Endothelial cell of umbilical vein (primary cell): ENCODE measurements at regions not wholly inside any gene's neighbourhood (a gene's known extent, or its start where the extent isn't known, plus 50 kb on each side); places are given as distances from the start of the nearest gene placed in this dataset.

Source experiments
- BruUV-seq: library from RNA; stranded (reverse); fragments of 400-500 nt; replicated peaks from 2 replicates; lab custom pipeline; 2021; lab: Mats Ljungman, UMichigan
- CTCF ChIA-PET: fragments of 300-600, 350-600 bp; sonication (Branson Sonifier 250); formaldehyde crosslinking; loops from one replicate; lab custom pipeline; 2021; ENCODE audit warnings: antibody characterized with exemption, inconsistent platforms; lab: Charles Lee
- POLR2A ChIA-PET: fragments of 300-600, 350-600 bp; sonication (Branson Sonifier 250); formaldehyde crosslinking; loops from one replicate; lab custom pipeline; 2021; ENCODE audit warnings: antibody characterized with exemption, inconsistent platforms; lab: Charles Lee
- DNase-seq: peaks from one replicate; pipeline ENCODE4 v3.0.0-alpha.2; 2011; ENCODE audit warnings: low read depth, low spot score
- FAIRE-seq: peaks from 2 replicates; lab custom pipeline; 2011; peaks lifted over from hg19 to GRCh38; lab: Jason Lieb, UNC
- H2AFZ ChIP-seq: 2 replicates; pipeline ENCODE4 v1.6.0; 2012; ENCODE audit warnings: low read depth, low read length, control low read depth, inconsistent platforms
- H3K27ac ChIP-seq: 2 replicates; pipeline ENCODE4 v1.5.1; 2011; ENCODE audit warnings: low read depth, mild to moderate bottlenecking, control low read depth, low read length, moderate library complexity; ENCODE audit not compliant: insufficient read depth
- H3K27me3 ChIP-seq, 2 experiments: 2 replicates each; pipeline versions ENCODE4 v1.6.0 to v1.6.1; 2011; ENCODE audit warnings: low read length in 2 of 2, mixed read lengths in 1 of 2; ENCODE audit not compliant: control insufficient read depth in 2 of 2, insufficient read depth in 2 of 2
- H3K36me3 ChIP-seq, 2 experiments: 2 replicates in 1 of 2; 3 replicates in 1 of 2; pipeline ENCODE4 v1.5.1; 2011; ENCODE audit warnings: low read length in 2 of 2, mild to moderate bottlenecking in 1 of 2, moderate library complexity in 1 of 2; ENCODE audit not compliant: control insufficient read depth in 2 of 2, insufficient read depth in 2 of 2; ENCODE audit errors: extremely low read depth in 1 of 2
- H3K4me1 ChIP-seq: 3 replicates; pipeline ENCODE4 v1.5.1; 2011; ENCODE audit warnings: mild to moderate bottlenecking, low read length; ENCODE audit not compliant: control insufficient read depth, insufficient read depth; ENCODE audit errors: extremely low read depth
- H3K4me2 ChIP-seq: 2 replicates; pipeline ENCODE4 v1.6.1; 2011; ENCODE audit warnings: low read length, control low read depth, mixed read lengths; ENCODE audit not compliant: insufficient read depth
- H3K4me3 ChIP-seq, 3 experiments: fragments of 200-600 bp in 1 of 3; sonication (generic), shearing (Covaris generic) in 1 of 3; replicated peaks in 1 of 3; 2 replicates each; pipeline ENCODE4 v1.5.1; 2011 to 2016; ENCODE audit warnings: control low read depth in 3 of 3, low read length in 3 of 3, mild to moderate bottlenecking in 2 of 3, inconsistent platforms in 1 of 3, low read depth in 1 of 3, moderate library complexity in 1 of 3; ENCODE audit not compliant: insufficient read depth in 1 of 3
- H3K79me2 ChIP-seq: 2 replicates; pipeline ENCODE4 v1.6.0; 2012; ENCODE audit warnings: low read length, inconsistent platforms; ENCODE audit not compliant: control insufficient read depth, insufficient read depth
- H3K9ac ChIP-seq: replicated peaks from 2 replicates; pipeline ENCODE3; 2011; ENCODE audit warnings: low read length, control low read depth; ENCODE audit not compliant: insufficient read depth; ENCODE audit errors: extremely low read depth
- H3K9me1 ChIP-seq: replicated peaks from 3 replicates; pipeline ENCODE4 v1.6.0; 2011; ENCODE audit warnings: mild to moderate bottlenecking, low read length; ENCODE audit not compliant: control insufficient read depth, insufficient read depth; ENCODE audit errors: extremely low read depth
- H3K9me3 ChIP-seq: replicated peaks from 2 replicates; pipeline ENCODE4 v1.5.1; 2012; ENCODE audit warnings: low read length, inconsistent platforms; ENCODE audit not compliant: control insufficient read depth, insufficient read depth
- H4K20me1 ChIP-seq: replicated peaks from 2 replicates; pipeline ENCODE3; 2011; ENCODE audit warnings: mild to moderate bottlenecking, low read length; ENCODE audit not compliant: control insufficient read depth, insufficient read depth; ENCODE audit errors: extremely low read depth
- EZH2 ChIP-seq: IDR thresholded peaks from 2 replicates; pipeline ENCODE4 v1.6.1; 2012; ENCODE audit warnings: borderline replicate concordance, low read depth, mild to moderate bottlenecking, moderate library complexity, low read length, inconsistent platforms; ENCODE audit not compliant: severe bottlenecking
- FOS ChIP-seq: IDR thresholded peaks from 2 replicates; pipeline ENCODE4 v1.6.1; 2011; ENCODE audit warnings: mild to moderate bottlenecking, low read length, moderate library complexity, borderline replicate concordance; ENCODE audit not compliant: insufficient read depth
- GATA2 ChIP-seq: IDR thresholded peaks from 2 replicates; pipeline ENCODE4 v1.7.0; 2011; ENCODE audit warnings: low read depth, mild to moderate bottlenecking, moderate library complexity, mixed read lengths, low read length; ENCODE audit not compliant: insufficient read length, insufficient read depth
- JUN ChIP-seq: IDR thresholded peaks from 2 replicates; pipeline ENCODE4 v1.6.1; 2011; ENCODE audit warnings: borderline replicate concordance, low read depth; ENCODE audit not compliant: insufficient read length, insufficient read depth
- MYC ChIP-seq: IDR thresholded peaks from one replicate; pipeline ENCODE4 v1.6.1; 2011; ENCODE audit warnings: mild to moderate bottlenecking, low read depth, low read length
- POLR2A ChIP-seq: IDR thresholded peaks from 2 replicates; pipeline ENCODE4 v1.6.1; 2012; ENCODE audit warnings: low read depth, mild to moderate bottlenecking, control low read depth, low read length
- POLR2AphosphoS5 ChIP-seq: IDR thresholded peaks from 2 replicates; pipeline ENCODE4 v1.6.1; 2012; ENCODE audit warnings: low read depth, mild to moderate bottlenecking, control low read depth, low read length, moderate library complexity; ENCODE audit not compliant: insufficient read depth
- dilution Hi-C: fragments of 300-500 bp; cut with MboI; formaldehyde crosslinking; loops from one replicate; pipeline ENCODE4 v1.15.0; 2019; ENCODE audit warnings: low sequenced_read_pairs; ENCODE audit not compliant: extremely low pct_ligation_motif_present
- intact Hi-C: fragments of 100-400 bp; cut with micrococcal nuclease; formaldehyde crosslinking; loops from one replicate; pipeline ENCODE4 v1.10.0; 2022
- TF ChIP-seq, protein P1 (sequence below): IDR thresholded peaks from 2 replicates; pipeline ENCODE4 v1.6.1; 2011; ENCODE audit not compliant: insufficient read depth, insufficient read length
- TF ChIP-seq, protein P2 (sequence below), 2 donors: IDR thresholded peaks; 1 replicate in 1 of 2; 2 replicates in 1 of 2; pipeline ENCODE4 v1.5.1; 2011; ENCODE audit warnings: low read length in 2 of 2, mild to moderate bottlenecking in 2 of 2, moderate library complexity in 2 of 2, control low read depth in 1 of 2, inconsistent platforms in 1 of 2, low read depth in 1 of 2; ENCODE audit not compliant: insufficient read depth in 1 of 2; ENCODE audit errors: extremely low read depth in 1 of 2

- H3K4me3 ChIP-seq, result no peak overlapping the region
- H3K27ac ChIP-seq, result no peak overlapping the region
- no peaks in the 10 kb centered on the region for H3K9me3 ChIP-seq
- CTCF ChIA-PET, result interaction anchor here (1.1 kb wide), 2 partner anchors 8 to 9 kb away, joined by 3 to 9 read pairs; no protein-coding TSS in a partner anchor
- no peak for DNase-seq
- no peaks in the 10 kb centered on the region for H3K4me1 ChIP-seq
- H3K9ac ChIP-seq, result no peak overlapping the region
- no TSS peak for BruUV-seq
- H2AFZ ChIP-seq, result no peak overlapping the region
- POLR2A ChIA-PET, result no interaction called here
- no peak for FAIRE-seq
- no peak for TF ChIP-seq POLR2A
- TF ChIP-seq MYC, result no peak
- no peak for TF ChIP-seq EZH2
- no peak for TF ChIP-seq FOS
- TF ChIP-seq JUN, result no peak
- TF ChIP-seq GATA2, result no peak
- TF ChIP-seq POLR2AphosphoS5, result no peak
- TF ChIP-seq, protein P1, sequence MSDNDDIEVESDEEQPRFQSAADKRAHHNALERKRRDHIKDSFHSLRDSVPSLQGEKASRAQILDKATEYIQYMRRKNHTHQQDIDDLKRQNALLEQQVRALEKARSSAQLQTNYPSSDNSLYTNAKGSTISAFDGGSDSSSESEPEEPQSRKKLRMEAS, result no peak
- TF ChIP-seq, protein P2, sequence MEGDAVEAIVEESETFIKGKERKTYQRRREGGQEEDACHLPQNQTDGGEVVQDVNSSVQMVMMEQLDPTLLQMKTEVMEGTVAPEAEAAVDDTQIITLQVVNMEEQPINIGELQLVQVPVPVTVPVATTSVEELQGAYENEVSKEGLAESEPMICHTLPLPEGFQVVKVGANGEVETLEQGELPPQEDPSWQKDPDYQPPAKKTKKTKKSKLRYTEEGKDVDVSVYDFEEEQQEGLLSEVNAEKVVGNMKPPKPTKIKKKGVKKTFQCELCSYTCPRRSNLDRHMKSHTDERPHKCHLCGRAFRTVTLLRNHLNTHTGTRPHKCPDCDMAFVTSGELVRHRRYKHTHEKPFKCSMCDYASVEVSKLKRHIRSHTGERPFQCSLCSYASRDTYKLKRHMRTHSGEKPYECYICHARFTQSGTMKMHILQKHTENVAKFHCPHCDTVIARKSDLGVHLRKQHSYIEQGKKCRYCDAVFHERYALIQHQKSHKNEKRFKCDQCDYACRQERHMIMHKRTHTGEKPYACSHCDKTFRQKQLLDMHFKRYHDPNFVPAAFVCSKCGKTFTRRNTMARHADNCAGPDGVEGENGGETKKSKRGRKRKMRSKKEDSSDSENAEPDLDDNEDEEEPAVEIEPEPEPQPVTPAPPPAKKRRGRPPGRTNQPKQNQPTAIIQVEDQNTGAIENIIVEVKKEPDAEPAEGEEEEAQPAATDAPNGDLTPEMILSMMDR (IDR thresholded peaks at IDR 0.05; ENCODE audit: extremely low read depth in 1 of 2, insufficient read depth in 1 of 2, low read depth in 1 of 2, low read length in 2 of 2), result no peak
- no peaks in the 10 kb centered on the region for H3K9me1 ChIP-seq
- no peaks in the 10 kb centered on the region for H3K79me2 ChIP-seq
- H3K27me3 ChIP-seq, result no peaks in the 10 kb centered on the region
- no peaks in the 10 kb centered on the region for H4K20me1 ChIP-seq
- H3K36me3 ChIP-seq, result no peaks in the 10 kb centered on the region
- H3K4me2 ChIP-seq, result no peak overlapping the region
- dilution Hi-C loops, result no loop called here
- intact Hi-C loops, result no loop called here
Observed at GRCh38 chr14:104349950-104350349, 211.6 kb downstream of the KIF26A start.
